ENCODE measurements at regions not wholly inside any gene's neighbourhood (a gene's known extent, or its start where the extent isn't known, plus 50 kb on each side); places are given as distances from the start of the nearest gene placed in this dataset.
"Not testable (repeated sequence)": the region's sequence is repeated elsewhere in the genome, so short reads cannot be mapped to it uniquely, and the experiment has no call there.

DNA sequence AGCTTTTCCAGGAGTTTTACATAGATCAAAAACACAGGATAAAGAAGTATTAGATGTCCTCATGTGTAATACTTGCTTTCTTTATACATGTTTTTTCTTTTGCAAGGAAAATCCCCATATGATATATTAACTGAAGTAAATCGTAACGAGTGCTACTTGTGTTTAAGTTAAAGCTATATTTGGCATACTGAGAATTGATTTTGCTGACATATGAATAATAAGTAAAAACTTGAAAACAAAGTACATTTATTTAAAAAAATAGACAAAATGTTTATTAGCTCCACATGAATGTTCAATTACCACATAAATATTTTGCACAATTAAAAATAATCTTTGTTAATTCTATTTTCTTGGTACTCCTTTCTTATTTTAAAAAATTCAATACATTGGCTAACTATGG, 884.7 kb downstream of the FSTL5 start:
- H3K27me3 ChIP-seq (ENCODE audit: control insufficient read depth in 2 of 2, insufficient read depth in 2 of 2, low read length in 2 of 2), result no peaks in the 10 kb centered on the region
- FAIRE-seq (no peak), DNase-seq (ENCODE audit: low read depth, low spot score) (no peak)
- intact Hi-C loops (cut with micrococcal nuclease) (no loop called here), dilution Hi-C loops (cut with MboI; ENCODE audit: extremely low pct_ligation_motif_present, low sequenced_read_pairs) (no loop called here)
- POLR2A ChIA-PET, result no interaction called here
- H4K20me1 ChIP-seq (replicated peaks; ENCODE audit: control insufficient read depth, extremely low read depth, insufficient read depth, low read length), result no peaks in the 10 kb centered on the region
- no TSS peak for BruUV-seq (replicated peaks)
- no peak overlapping the region for H3K9ac ChIP-seq (replicated peaks; ENCODE audit: extremely low read depth, insufficient read depth, low read length)
- CTCF ChIA-PET, result no interaction called here
- no peak for TF ChIP-seq POLR2A (IDR thresholded peaks at IDR 0.05; ENCODE audit: low read depth, low read length)
- TF ChIP-seq GATA2 (IDR thresholded peaks at IDR 0.05; ENCODE audit: insufficient read depth, insufficient read length, low read depth, low read length), result no peak
- TF ChIP-seq, protein P1, sequence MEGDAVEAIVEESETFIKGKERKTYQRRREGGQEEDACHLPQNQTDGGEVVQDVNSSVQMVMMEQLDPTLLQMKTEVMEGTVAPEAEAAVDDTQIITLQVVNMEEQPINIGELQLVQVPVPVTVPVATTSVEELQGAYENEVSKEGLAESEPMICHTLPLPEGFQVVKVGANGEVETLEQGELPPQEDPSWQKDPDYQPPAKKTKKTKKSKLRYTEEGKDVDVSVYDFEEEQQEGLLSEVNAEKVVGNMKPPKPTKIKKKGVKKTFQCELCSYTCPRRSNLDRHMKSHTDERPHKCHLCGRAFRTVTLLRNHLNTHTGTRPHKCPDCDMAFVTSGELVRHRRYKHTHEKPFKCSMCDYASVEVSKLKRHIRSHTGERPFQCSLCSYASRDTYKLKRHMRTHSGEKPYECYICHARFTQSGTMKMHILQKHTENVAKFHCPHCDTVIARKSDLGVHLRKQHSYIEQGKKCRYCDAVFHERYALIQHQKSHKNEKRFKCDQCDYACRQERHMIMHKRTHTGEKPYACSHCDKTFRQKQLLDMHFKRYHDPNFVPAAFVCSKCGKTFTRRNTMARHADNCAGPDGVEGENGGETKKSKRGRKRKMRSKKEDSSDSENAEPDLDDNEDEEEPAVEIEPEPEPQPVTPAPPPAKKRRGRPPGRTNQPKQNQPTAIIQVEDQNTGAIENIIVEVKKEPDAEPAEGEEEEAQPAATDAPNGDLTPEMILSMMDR (IDR thresholded peaks at IDR 0.05; ENCODE audit: extremely low read depth in 1 of 2, insufficient read depth in 1 of 2, low read depth in 1 of 2, low read length in 2 of 2), result no peak
- no peak for TF ChIP-seq MYC (IDR thresholded peaks at IDR 0.05; ENCODE audit: low read depth, low read length)
- TF ChIP-seq POLR2AphosphoS5 (IDR thresholded peaks at IDR 0.05; ENCODE audit: insufficient read depth, low read depth, low read length), result no peak
- TF ChIP-seq EZH2 (IDR thresholded peaks at IDR 0.05; ENCODE audit: borderline replicate concordance, low read depth, low read length, severe bottlenecking), result no peak
- H3K9me1 ChIP-seq (replicated peaks; ENCODE audit: control insufficient read depth, extremely low read depth, insufficient read depth, low read length), result no peaks in the 10 kb centered on the region
- no peak overlapping the region for H3K4me2 ChIP-seq (ENCODE audit: insufficient read depth, low read length)
- no peak overlapping the region for H3K4me3 ChIP-seq (replicated peaks in 1 of 3; ENCODE audit: insufficient read depth in 1 of 3, low read depth in 1 of 3, low read length in 3 of 3)
- no peaks in the 10 kb centered on the region for H3K36me3 ChIP-seq (ENCODE audit: control insufficient read depth in 2 of 2, extremely low read depth in 1 of 2, insufficient read depth in 2 of 2, low read length in 2 of 2)
- H3K9me3 ChIP-seq (replicated peaks; ENCODE audit: control insufficient read depth, insufficient read depth, low read length), result no peaks in the 10 kb centered on the region
- H3K79me2 ChIP-seq (ENCODE audit: control insufficient read depth, insufficient read depth, low read length), result no peaks in the 10 kb centered on the region
- no peaks in the 10 kb centered on the region for H3K4me1 ChIP-seq (ENCODE audit: control insufficient read depth, extremely low read depth, insufficient read depth, low read length)
- H3K27ac ChIP-seq (ENCODE audit: insufficient read depth, low read depth, low read length), result no peak overlapping the region
- H2AFZ ChIP-seq (ENCODE audit: low read depth, low read length), result no peak overlapping the region

GRCh38 chr4:161277150-161277787, 886.5 kb downstream of the FSTL5 start:
- H3K27ac ChIP-seq (ENCODE audit: insufficient read depth, low read depth, low read length); H3K9ac ChIP-seq (replicated peaks; ENCODE audit: extremely low read depth, insufficient read depth, low read length); H4K20me1 ChIP-seq (replicated peaks; ENCODE audit: control insufficient read depth, extremely low read depth, insufficient read depth, low read length); H3K36me3 ChIP-seq (ENCODE audit: control insufficient read depth in 2 of 2, extremely low read depth in 1 of 2, insufficient read depth in 2 of 2, low read length in 2 of 2); intact Hi-C loops (cut with micrococcal nuclease); POLR2A ChIA-PET; DNase-seq (ENCODE audit: low read depth, low spot score); H3K4me3 ChIP-seq (replicated peaks in 1 of 3; ENCODE audit: insufficient read depth in 1 of 3, low read depth in 1 of 3, low read length in 3 of 3); H2AFZ ChIP-seq (ENCODE audit: low read depth, low read length); H3K4me2 ChIP-seq (ENCODE audit: insufficient read depth, low read length); H3K4me1 ChIP-seq (ENCODE audit: control insufficient read depth, extremely low read depth, insufficient read depth, low read length); CTCF ChIA-PET; H3K27me3 ChIP-seq (ENCODE audit: control insufficient read depth in 2 of 2, insufficient read depth in 2 of 2, low read length in 2 of 2); dilution Hi-C loops (cut with MboI; ENCODE audit: extremely low pct_ligation_motif_present, low sequenced_read_pairs); BruUV-seq (replicated peaks); FAIRE-seq; H3K9me1 ChIP-seq (replicated peaks; ENCODE audit: control insufficient read depth, extremely low read depth, insufficient read depth, low read length); H3K79me2 ChIP-seq (ENCODE audit: control insufficient read depth, insufficient read depth, low read length); H3K9me3 ChIP-seq (replicated peaks; ENCODE audit: control insufficient read depth, insufficient read depth, low read length): not testable (repeated sequence)

All from endothelial cell of umbilical vein (primary cell).